Spleen (tissue), 7 donors: ENCODE measurements at regions not wholly inside any gene's neighbourhood (a gene's known extent, or its start where the extent isn't known, plus 50 kb on each side); places are given as distances from the start of the nearest gene placed in this dataset.

Experiments
- CTCF ChIP-seq, 11 experiments: fragments of 200-600 bp in 7 of 11; fragments of 450-650 bp in 4 of 11; sonication (generic) in 4 of 11; IDR thresholded peaks in 8 of 11; conservative IDR thresholded peaks in 3 of 11; 1 replicate in 7 of 11; 2 replicates in 4 of 11; pipeline versions ENCODE4 v1.4.0 to v1.8.0; 2016 to 2021; ENCODE audit warnings: antibody characterized with exemption in 11 of 11, inconsistent platforms in 4 of 11, mild to moderate bottlenecking in 1 of 11
- POLR2A ChIP-seq, 3 donors: fragments of 450-650 bp; IDR thresholded peaks; one replicate each; pipeline ENCODE4 v1.5.1; 2017; ENCODE audit warnings: antibody characterized with exemption in 3 of 3, mild to moderate bottlenecking in 1 of 3
- POLR2AphosphoS5 ChIP-seq, 3 donors: sonication (generic); formaldehyde crosslinking; IDR thresholded peaks; one replicate each; pipeline ENCODE4 v1.5.1; 2017; ENCODE audit warnings: antibody characterized with exemption in 3 of 3
- donor health status: DM: no; HTN: no; CAD: no; lungs with moderate emphysema.
- donor health status: DM: no; HTN: no; CAD: no.
- donor health status: DM: no; HTN: no; CAD: no.

GRCh38 chr13:64428196-64428595, 2801.9 kb downstream of the PCDH9 start:
- TF ChIP-seq CTCF (IDR thresholded peaks at IDR 0.05 in 8 of 11, conservative IDR thresholded peaks at IDR 0.05 in 3 of 11) (no peak), POLR2AphosphoS5 (IDR thresholded peaks at IDR 0.05) (no peak), POLR2A (IDR thresholded peaks at IDR 0.05) (no peak)
